AG09319 (cell line): ENCODE measurements at regions not wholly inside any gene's neighbourhood (a gene's known extent, or its start where the extent isn't known, plus 50 kb on each side); places are given as distances from the start of the nearest gene placed in this dataset.
"Not testable (repeated sequence)": the region's sequence is repeated elsewhere in the genome, so short reads cannot be mapped to it uniquely, and the experiment has no call there.

Experiments
- DNase-seq: peaks from one replicate; pipeline ENCODE4 v3.0.0-alpha.2; 2010; ENCODE audit warnings: low read depth; ENCODE audit errors: extremely low read depth
- CTCF ChIP-seq: IDR thresholded peaks from 2 replicates; pipeline ENCODE4 v1.5.1; 2011; ENCODE audit warnings: low read depth, mild to moderate bottlenecking, inconsistent platforms, low read length, moderate library complexity

- no peak for TF ChIP-seq CTCF
- DNase-seq = no peak
Observed at GRCh38 chr3:156051651-156052050, 68.7 kb upstream of the KCNAB1 start.

DNA sequence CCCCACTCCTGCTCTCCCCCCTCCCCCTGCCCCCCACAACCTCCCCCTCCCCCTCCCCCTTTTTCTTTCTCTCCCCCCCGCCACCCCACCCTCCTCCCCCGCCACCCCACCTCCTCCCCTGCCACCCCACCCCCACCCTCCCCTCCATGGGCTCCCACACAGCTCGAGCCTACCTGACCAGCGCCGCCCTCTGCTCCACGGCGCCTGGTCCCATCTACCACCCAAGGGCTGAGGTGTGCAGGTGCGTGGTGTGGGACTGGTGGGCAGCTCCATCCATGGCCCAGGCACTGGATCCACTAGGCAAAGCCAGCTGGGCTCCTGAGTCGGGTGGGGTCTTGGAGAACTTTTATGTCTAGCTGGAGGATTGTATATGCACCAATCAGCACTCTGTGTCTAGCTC is 68.3 kb upstream of the KCNAB1 start:
- TF ChIP-seq CTCF = no peak
- DNase-seq = no peak

- TF ChIP-seq CTCF = no peak
Observed at GRCh38 chr3:156059950-156060501, 60.4 kb upstream of the KCNAB1 start.

GRCh38 chr3:156068151-156068550 is 52.2 kb upstream of the KCNAB1 start:
- not testable (repeated sequence) for DNase-seq

More at GRCh38 chr3:156059950-156060501, 60.4 kb upstream of the KCNAB1 start:
- no peak for DNase-seq

- no peak for TF ChIP-seq CTCF
- DNase-seq = no peak
Observed at GRCh38 chr3:156070028-156070427, 50.4 kb upstream of the KCNAB1 start.
